Gastrocnemius medialis (tissue), 4 donors: ENCODE measurements at regions not wholly inside any gene's neighbourhood (a gene's known extent, or its start where the extent isn't known, plus 50 kb on each side); places are given as distances from the start of the nearest gene placed in this dataset.

Experiments used
- CTCF ChIP-seq, 5 experiments: fragments of 450-650 bp in 3 of 5; fragments of 200-600 bp in 2 of 5; sonication (generic) in 2 of 5; IDR thresholded peaks in 4 of 5; conservative IDR thresholded peaks in 1 of 5; 1 replicate in 4 of 5; 2 replicates in 1 of 5; pipeline ENCODE4 v1.5.1; 2016 to 2019; ENCODE audit warnings: antibody characterized with exemption in 5 of 5, mild to moderate bottlenecking in 3 of 5, moderate library complexity in 3 of 5
- POLR2A ChIP-seq, 2 donors: fragments of 450-650 bp; IDR thresholded peaks; one replicate each; pipeline ENCODE4 v1.6.1; 2017; ENCODE audit warnings: antibody characterized with exemption in 2 of 2, mild to moderate bottlenecking in 2 of 2, moderate library complexity in 2 of 2

GRCh38 chrX:36510736-36511135 is 497.4 kb upstream of the FAM47C start:
- TF ChIP-seq POLR2A (IDR thresholded peaks at IDR 0.05) (no peak), CTCF (IDR thresholded peaks at IDR 0.05 in 4 of 5, conservative IDR thresholded peaks at IDR 0.05 in 1 of 5) (no peak)
